Activated CD4-positive, CD25-positive, alpha-beta regulatory T cell treated with anti-CD3 and anti-CD28 coated beads, Interleukin-2, amount 50 U/mL, for 24 hours (primary cell): ENCODE measurements at regions not wholly inside any gene's neighbourhood (a gene's known extent, or its start where the extent isn't known, plus 50 kb on each side); places are given as distances from the start of the nearest gene placed in this dataset.

Experiments
- ATAC-seq, 2 donors: fragments of 150-1000 bp; cut with Tn5 transposase; one replicate each; pipeline ENCODE4 v1.10.0; 2021; ENCODE audit warnings: mild to moderate bottlenecking in 1 of 2, moderate library complexity in 1 of 2

GRCh38 chr18:40016405-40016804, 1938.6 kb upstream of the PIK3C3 start:
- no peak for ATAC-seq

GRCh38 chr18:40013001-40013609, 1941.9 kb upstream of the PIK3C3 start:
- ATAC-seq, result no peak

- no peak for ATAC-seq
Observed at GRCh38 chr18:40011201-40011600, 1943.8 kb upstream of the PIK3C3 start.

- ATAC-seq, result no peak
Observed at GRCh38 chr18:40006634-40007033, 1948.4 kb upstream of the PIK3C3 start.

GRCh38 chr18:40004246-40004645, 1950.8 kb upstream of the PIK3C3 start:
- ATAC-seq, result no peak

GRCh38 chr18:39998317-39998716, 1956.7 kb upstream of the PIK3C3 start:
- ATAC-seq, result no peak

GRCh38 chr18:39994498-39994897, 1960.5 kb upstream of the PIK3C3 start:
- no peak for ATAC-seq

- no peak for ATAC-seq
Observed at GRCh38 chr18:39991696-39992265, 1963.3 kb upstream of the PIK3C3 start.

GRCh38 chr18:39990540-39990939, 1964.5 kb upstream of the PIK3C3 start:
- ATAC-seq, result no peak

GRCh38 chr18:39976771-39977170, 1978.3 kb upstream of the PIK3C3 start:
- no peak for ATAC-seq

- no peak for ATAC-seq
Observed at GRCh38 chr18:39972521-39972920, 1982.5 kb upstream of the PIK3C3 start.

- no peak for ATAC-seq
Observed at GRCh38 chr18:39969803-39970494, 1985.1 kb upstream of the PIK3C3 start.

- ATAC-seq, result no peak
Observed at GRCh38 chr18:39966275-39966674, 1988.8 kb upstream of the PIK3C3 start.

GRCh38 chr18:39962546-39962945, 1992.5 kb upstream of the PIK3C3 start:
- ATAC-seq, result no peak

GRCh38 chr18:39960550-39960949, 1994.5 kb upstream of the PIK3C3 start:
- no peak for ATAC-seq

GRCh38 chr18:39959839-39960238, 1995.2 kb upstream of the PIK3C3 start:
- ATAC-seq, result no peak

- ATAC-seq, result no peak
Observed at GRCh38 chr18:39958876-39959275, 1996.2 kb upstream of the PIK3C3 start.

- no peak for ATAC-seq
Observed at GRCh38 chr18:39952816-39953215, 2002.2 kb upstream of the PIK3C3 start.

- no peak for ATAC-seq
Observed at GRCh38 chr18:39951142-39951720, 2003.8 kb upstream of the PIK3C3 start.

- ATAC-seq, result no peak
Observed at GRCh38 chr18:39946623-39947061, 2008.4 kb upstream of the PIK3C3 start.

GRCh38 chr18:39945076-39945475, 2010.0 kb upstream of the PIK3C3 start:
- no peak for ATAC-seq

- ATAC-seq, result no peak
Observed at GRCh38 chr18:39942702-39943101, 2012.3 kb upstream of the PIK3C3 start.

- ATAC-seq, result no peak
Observed at GRCh38 chr18:39938676-39939608, 2016.1 kb upstream of the PIK3C3 start.
